ENCODE measurements at regions not wholly inside any gene's neighbourhood (a gene's known extent, or its start where the extent isn't known, plus 50 kb on each side); places are given as distances from the start of the nearest gene placed in this dataset.

GRCh38 chr20:63064745-63065711 lies 58.3 kb upstream of the BHLHE23 start:
- TF ChIP-seq, protein P1, sequence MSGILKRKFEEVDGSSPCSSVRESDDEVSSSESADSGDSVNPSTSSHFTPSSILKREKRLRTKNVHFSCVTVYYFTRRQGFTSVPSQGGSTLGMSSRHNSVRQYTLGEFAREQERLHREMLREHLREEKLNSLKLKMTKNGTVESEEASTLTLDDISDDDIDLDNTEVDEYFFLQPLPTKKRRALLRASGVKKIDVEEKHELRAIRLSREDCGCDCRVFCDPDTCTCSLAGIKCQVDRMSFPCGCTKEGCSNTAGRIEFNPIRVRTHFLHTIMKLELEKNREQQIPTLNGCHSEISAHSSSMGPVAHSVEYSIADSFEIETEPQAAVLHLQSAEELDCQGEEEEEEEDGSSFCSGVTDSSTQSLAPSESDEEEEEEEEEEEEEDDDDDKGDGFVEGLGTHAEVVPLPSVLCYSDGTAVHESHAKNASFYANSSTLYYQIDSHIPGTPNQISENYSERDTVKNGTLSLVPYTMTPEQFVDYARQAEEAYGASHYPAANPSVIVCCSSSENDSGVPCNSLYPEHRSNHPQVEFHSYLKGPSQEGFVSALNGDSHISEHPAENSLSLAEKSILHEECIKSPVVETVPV (CRISPR knock-in tag; IDR thresholded peaks at IDR 0.05), result no peak
- TF ChIP-seq ZFP3 (CRISPR knock-in tag; IDR thresholded peaks at IDR 0.05) (no peak), TOX (CRISPR knock-in tag; IDR thresholded peaks at IDR 0.05; ENCODE audit: borderline replicate concordance) (no peak), ZFP30 (CRISPR knock-in tag; IDR thresholded peaks at IDR 0.05) (no peak), ISL1 (CRISPR knock-in tag; IDR thresholded peaks at IDR 0.05) (no peak), GLIS3 (CRISPR knock-in tag; IDR thresholded peaks at IDR 0.05) (no peak), SNAI2 (CRISPR knock-in tag; IDR thresholded peaks at IDR 0.05) (no peak)
- TF ChIP-seq, protein P2, sequence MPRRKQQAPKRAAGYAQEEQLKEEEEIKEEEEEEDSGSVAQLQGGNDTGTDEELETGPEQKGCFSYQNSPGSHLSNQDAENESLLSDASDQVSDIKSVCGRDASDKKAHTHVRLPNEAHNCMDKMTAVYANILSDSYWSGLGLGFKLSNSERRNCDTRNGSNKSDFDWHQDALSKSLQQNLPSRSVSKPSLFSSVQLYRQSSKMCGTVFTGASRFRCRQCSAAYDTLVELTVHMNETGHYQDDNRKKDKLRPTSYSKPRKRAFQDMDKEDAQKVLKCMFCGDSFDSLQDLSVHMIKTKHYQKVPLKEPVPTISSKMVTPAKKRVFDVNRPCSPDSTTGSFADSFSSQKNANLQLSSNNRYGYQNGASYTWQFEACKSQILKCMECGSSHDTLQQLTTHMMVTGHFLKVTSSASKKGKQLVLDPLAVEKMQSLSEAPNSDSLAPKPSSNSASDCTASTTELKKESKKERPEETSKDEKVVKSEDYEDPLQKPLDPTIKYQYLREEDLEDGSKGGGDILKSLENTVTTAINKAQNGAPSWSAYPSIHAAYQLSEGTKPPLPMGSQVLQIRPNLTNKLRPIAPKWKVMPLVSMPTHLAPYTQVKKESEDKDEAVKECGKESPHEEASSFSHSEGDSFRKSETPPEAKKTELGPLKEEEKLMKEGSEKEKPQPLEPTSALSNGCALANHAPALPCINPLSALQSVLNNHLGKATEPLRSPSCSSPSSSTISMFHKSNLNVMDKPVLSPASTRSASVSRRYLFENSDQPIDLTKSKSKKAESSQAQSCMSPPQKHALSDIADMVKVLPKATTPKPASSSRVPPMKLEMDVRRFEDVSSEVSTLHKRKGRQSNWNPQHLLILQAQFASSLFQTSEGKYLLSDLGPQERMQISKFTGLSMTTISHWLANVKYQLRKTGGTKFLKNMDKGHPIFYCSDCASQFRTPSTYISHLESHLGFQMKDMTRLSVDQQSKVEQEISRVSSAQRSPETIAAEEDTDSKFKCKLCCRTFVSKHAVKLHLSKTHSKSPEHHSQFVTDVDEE (CRISPR knock-in tag; IDR thresholded peaks at IDR 0.05), result no peak

Measured in SK-N-SH treated with all-trans-retinoic acid at 6 μM for 48 hours (cell line).